ENCODE measurements at regions not wholly inside any gene's neighbourhood (a gene's known extent, or its start where the extent isn't known, plus 50 kb on each side); places are given as distances from the start of the nearest gene placed in this dataset.

DNA sequence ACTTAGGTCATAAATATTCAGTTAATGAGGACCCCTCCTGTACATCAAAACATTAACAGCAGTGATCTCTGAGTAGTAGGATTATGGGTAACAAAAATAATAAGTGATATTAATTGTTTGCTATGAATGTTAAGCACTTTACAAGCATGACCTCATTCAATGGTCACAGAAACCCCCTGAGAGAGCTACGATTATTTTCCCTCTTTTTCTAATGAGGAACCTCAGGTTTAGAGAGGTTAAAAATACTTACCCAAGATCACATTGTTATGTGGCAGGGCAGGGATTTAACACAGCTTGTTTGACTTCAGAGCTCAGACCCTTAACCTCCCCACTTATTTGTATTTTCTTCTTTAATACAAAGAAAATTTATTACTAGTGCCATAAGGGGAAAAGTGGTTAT, 228.2 kb downstream of the TBL1XR1 start:
- no peak for TF ChIP-seq PAX5 (IDR thresholded peaks at IDR 0.05; ENCODE audit: insufficient read depth, low read length, severe bottlenecking)
- no peak for TF ChIP-seq POU2F2 (IDR thresholded peaks at IDR 0.05; ENCODE audit: low read depth, low read length)
- TF ChIP-seq POLR2AphosphoS5 (IDR thresholded peaks at IDR 0.05; ENCODE audit: low read depth, low read length) = no peak
- no peak for TF ChIP-seq POLR2A (IDR thresholded peaks at IDR 0.05; ENCODE audit: low read depth, low read length)
- TF ChIP-seq TAF1 (IDR thresholded peaks at IDR 0.05; ENCODE audit: low read depth, low read length) = no peak
- TF ChIP-seq SPI1 (IDR thresholded peaks at IDR 0.05; ENCODE audit: low read depth, low read length) = no peak
- FAIRE-seq = no peak
- no peak for DNase-seq (ENCODE audit: insufficient read length, low spot score)

- no peak for TF ChIP-seq POU2F2 (IDR thresholded peaks at IDR 0.05; ENCODE audit: low read depth, low read length)
- no peak for TF ChIP-seq SPI1 (IDR thresholded peaks at IDR 0.05; ENCODE audit: low read depth, low read length)
- no peak for TF ChIP-seq TAF1 (IDR thresholded peaks at IDR 0.05; ENCODE audit: low read depth, low read length)
- TF ChIP-seq POLR2A (IDR thresholded peaks at IDR 0.05; ENCODE audit: low read depth, low read length) = no peak
- no peak for TF ChIP-seq POLR2AphosphoS5 (IDR thresholded peaks at IDR 0.05; ENCODE audit: low read depth, low read length)
- no peak for TF ChIP-seq PAX5 (IDR thresholded peaks at IDR 0.05; ENCODE audit: insufficient read depth, low read length, severe bottlenecking)
- DNase-seq (ENCODE audit: insufficient read length, low spot score) (no peak), FAIRE-seq (no peak)
Measured at GRCh38 chr3:176968631-176969030, 228.7 kb downstream of the TBL1XR1 start.

DNA sequence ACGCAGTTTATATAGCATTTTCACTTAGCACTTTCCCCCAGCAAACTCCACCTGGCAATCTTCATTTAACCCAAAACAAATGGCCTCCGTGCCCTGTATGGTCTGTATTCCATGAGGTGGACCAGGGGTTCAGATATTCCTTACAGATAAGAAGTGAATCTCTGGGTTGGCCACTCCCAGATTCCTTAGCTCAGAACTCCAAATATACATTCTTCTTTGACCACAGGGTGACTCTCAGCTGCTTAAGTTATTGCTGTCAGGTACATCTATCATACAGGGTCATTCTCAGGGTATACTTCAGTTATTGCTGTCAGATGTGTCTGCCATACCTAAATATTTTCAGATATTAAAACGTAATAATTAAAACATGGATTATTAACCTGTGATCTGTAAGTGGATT, 229.8 kb downstream of the TBL1XR1 start:
- TF ChIP-seq POLR2AphosphoS5 (IDR thresholded peaks at IDR 0.05; ENCODE audit: low read depth, low read length) (no peak), POLR2A (IDR thresholded peaks at IDR 0.05; ENCODE audit: low read depth, low read length) (no peak), TAF1 (IDR thresholded peaks at IDR 0.05; ENCODE audit: low read depth, low read length) (no peak), SPI1 (IDR thresholded peaks at IDR 0.05; ENCODE audit: low read depth, low read length) (no peak), POU2F2 (IDR thresholded peaks at IDR 0.05; ENCODE audit: low read depth, low read length) (no peak), PAX5 (IDR thresholded peaks at IDR 0.05; ENCODE audit: insufficient read depth, low read length, severe bottlenecking) (no peak)
- DNase-seq (ENCODE audit: insufficient read length, low spot score) (no peak), FAIRE-seq (no peak)

- FAIRE-seq = no peak
- no peak for TF ChIP-seq SPI1 (IDR thresholded peaks at IDR 0.05; ENCODE audit: low read depth, low read length)
- TF ChIP-seq TAF1 (IDR thresholded peaks at IDR 0.05; ENCODE audit: low read depth, low read length) = no peak
- TF ChIP-seq PAX5 (IDR thresholded peaks at IDR 0.05; ENCODE audit: insufficient read depth, low read length, severe bottlenecking) = no peak
- TF ChIP-seq POLR2AphosphoS5 (IDR thresholded peaks at IDR 0.05; ENCODE audit: low read depth, low read length) = no peak
- TF ChIP-seq POU2F2 (IDR thresholded peaks at IDR 0.05; ENCODE audit: low read depth, low read length) = no peak
- no peak for TF ChIP-seq POLR2A (IDR thresholded peaks at IDR 0.05; ENCODE audit: low read depth, low read length)
- no peak for DNase-seq (ENCODE audit: insufficient read length, low spot score)
Measured at GRCh38 chr3:176964661-176965060, 232.6 kb downstream of the TBL1XR1 start.

- FAIRE-seq (no peak), DNase-seq (ENCODE audit: insufficient read length, low spot score) (no peak)
- TF ChIP-seq POLR2A (IDR thresholded peaks at IDR 0.05; ENCODE audit: low read depth, low read length) (no peak), SPI1 (IDR thresholded peaks at IDR 0.05; ENCODE audit: low read depth, low read length) (no peak), TAF1 (IDR thresholded peaks at IDR 0.05; ENCODE audit: low read depth, low read length) (no peak), POLR2AphosphoS5 (IDR thresholded peaks at IDR 0.05; ENCODE audit: low read depth, low read length) (no peak), PAX5 (IDR thresholded peaks at IDR 0.05; ENCODE audit: insufficient read depth, low read length, severe bottlenecking) (no peak), POU2F2 (IDR thresholded peaks at IDR 0.05; ENCODE audit: low read depth, low read length) (no peak)
Measured at GRCh38 chr3:176961916-176962315, 235.4 kb downstream of the TBL1XR1 start.

DNA sequence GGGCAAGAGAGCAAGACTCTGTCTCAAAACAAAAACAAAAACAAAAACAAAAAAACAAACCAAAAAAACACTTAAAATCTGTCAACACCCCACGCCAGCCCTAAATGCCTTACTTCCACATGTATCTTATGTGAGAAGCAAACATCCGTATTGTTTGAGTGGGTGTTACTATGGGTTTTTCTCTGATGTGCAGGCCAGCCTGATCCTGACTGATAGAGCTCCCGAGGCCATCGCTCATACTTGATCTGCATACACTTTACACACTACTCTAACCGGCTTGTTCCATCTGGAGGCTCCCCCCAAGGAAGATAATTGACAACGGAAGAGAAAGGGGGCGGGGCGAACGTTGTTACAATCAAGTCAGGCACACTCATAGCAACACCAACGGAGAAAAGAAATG, 237.4 kb downstream of the TBL1XR1 start:
- no peak for TF ChIP-seq PAX5 (IDR thresholded peaks at IDR 0.05; ENCODE audit: insufficient read depth, low read length, severe bottlenecking)
- TF ChIP-seq POLR2AphosphoS5 (IDR thresholded peaks at IDR 0.05; ENCODE audit: low read depth, low read length) = no peak
- no peak for TF ChIP-seq TAF1 (IDR thresholded peaks at IDR 0.05; ENCODE audit: low read depth, low read length)
- TF ChIP-seq POLR2A (IDR thresholded peaks at IDR 0.05; ENCODE audit: low read depth, low read length) = no peak
- TF ChIP-seq SPI1 (IDR thresholded peaks at IDR 0.05; ENCODE audit: low read depth, low read length) = no peak
- no peak for TF ChIP-seq POU2F2 (IDR thresholded peaks at IDR 0.05; ENCODE audit: low read depth, low read length)
- DNase-seq (ENCODE audit: insufficient read length, low spot score) = no peak
- no peak for FAIRE-seq

DNA sequence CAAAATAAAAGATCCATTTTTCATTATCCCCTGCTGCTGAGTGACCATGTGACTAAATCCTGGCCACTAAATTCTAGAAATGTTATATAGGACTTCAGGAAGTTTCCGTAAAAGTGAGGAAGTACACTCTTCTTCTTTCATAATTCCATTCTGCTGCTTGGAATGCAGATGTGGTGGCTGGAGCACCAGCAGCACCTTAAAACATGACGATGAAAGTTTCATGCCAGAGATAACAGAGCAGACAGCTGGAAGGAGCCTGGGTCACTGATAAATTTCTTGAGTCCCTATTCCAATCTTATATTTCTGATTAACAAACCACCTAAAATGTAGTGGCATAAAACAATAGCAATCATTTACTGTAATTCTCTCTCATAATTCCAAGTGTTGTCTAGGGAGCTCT, 238.7 kb downstream of the TBL1XR1 start:
- FAIRE-seq (no peak), DNase-seq (ENCODE audit: insufficient read length, low spot score) (no peak)
- TF ChIP-seq POLR2A (IDR thresholded peaks at IDR 0.05; ENCODE audit: low read depth, low read length) = no peak
- no peak for TF ChIP-seq POLR2AphosphoS5 (IDR thresholded peaks at IDR 0.05; ENCODE audit: low read depth, low read length)
- no peak for TF ChIP-seq TAF1 (IDR thresholded peaks at IDR 0.05; ENCODE audit: low read depth, low read length)
- TF ChIP-seq PAX5 (IDR thresholded peaks at IDR 0.05; ENCODE audit: insufficient read depth, low read length, severe bottlenecking) = no peak

- FAIRE-seq = no peak
- no peak for DNase-seq (ENCODE audit: insufficient read length, low spot score)
- TF ChIP-seq POLR2AphosphoS5 (IDR thresholded peaks at IDR 0.05; ENCODE audit: low read depth, low read length) = no peak
- no peak for TF ChIP-seq PAX5 (IDR thresholded peaks at IDR 0.05; ENCODE audit: insufficient read depth, low read length, severe bottlenecking)
- TF ChIP-seq SPI1 (IDR thresholded peaks at IDR 0.05; ENCODE audit: low read depth, low read length) = no peak
- no peak for TF ChIP-seq TAF1 (IDR thresholded peaks at IDR 0.05; ENCODE audit: low read depth, low read length)
- no peak for TF ChIP-seq POU2F2 (IDR thresholded peaks at IDR 0.05; ENCODE audit: low read depth, low read length)
- TF ChIP-seq POLR2A (IDR thresholded peaks at IDR 0.05; ENCODE audit: low read depth, low read length) = no peak
Measured at GRCh38 chr3:176954517-176954916, 242.8 kb downstream of the TBL1XR1 start.

DNA sequence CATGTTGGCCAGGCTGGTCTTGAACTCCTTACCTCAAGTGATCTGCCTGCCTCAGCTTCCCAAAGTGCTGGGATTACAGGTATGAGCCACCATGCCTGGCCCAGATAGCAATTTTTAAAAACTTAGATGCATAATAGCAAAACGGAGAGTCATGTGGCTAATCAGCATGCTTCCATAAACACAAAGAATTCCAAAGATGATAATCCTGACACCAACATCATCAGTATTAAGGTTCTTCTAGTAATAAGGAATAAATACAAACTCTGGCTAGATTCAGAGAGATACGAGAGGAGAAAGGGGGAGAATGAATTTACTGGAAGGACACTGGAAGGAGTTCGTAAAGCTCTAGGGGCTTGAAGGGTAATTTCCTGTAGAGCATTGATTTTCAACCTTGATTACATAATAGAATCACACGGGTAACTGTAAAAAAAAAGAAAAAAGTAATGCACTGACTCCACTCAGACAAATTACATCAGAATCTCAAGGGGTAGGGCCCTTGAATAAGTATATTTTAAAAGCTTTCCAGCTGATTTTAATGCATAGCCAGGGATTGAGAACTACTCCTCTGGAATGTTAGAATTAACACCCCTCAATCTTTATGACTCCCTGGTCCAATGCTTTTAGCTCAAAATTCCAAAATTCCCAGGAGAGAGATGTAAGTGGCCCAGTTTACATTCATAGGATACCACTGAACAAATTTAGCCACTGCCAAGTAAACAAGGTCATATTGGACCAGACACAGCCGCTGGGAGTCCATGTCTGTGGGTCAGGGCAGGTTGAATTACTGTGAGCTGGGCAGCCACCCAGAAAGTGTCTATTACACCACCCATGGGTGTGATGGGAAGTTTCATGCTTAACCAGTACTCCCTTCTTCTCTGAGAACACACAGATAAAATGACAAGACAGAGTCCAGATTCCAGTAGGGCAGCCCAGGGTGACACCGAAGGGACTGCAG, 243.9 kb downstream of the TBL1XR1 start:
- no peak for DNase-seq (ENCODE audit: insufficient read length, low spot score)
- no peak for TF ChIP-seq POLR2AphosphoS5 (IDR thresholded peaks at IDR 0.05; ENCODE audit: low read depth, low read length)
- TF ChIP-seq SPI1 (IDR thresholded peaks at IDR 0.05; ENCODE audit: low read depth, low read length) = no peak
- no peak for TF ChIP-seq PAX5 (IDR thresholded peaks at IDR 0.05; ENCODE audit: insufficient read depth, low read length, severe bottlenecking)
- no peak for TF ChIP-seq TAF1 (IDR thresholded peaks at IDR 0.05; ENCODE audit: low read depth, low read length)
- TF ChIP-seq POU2F2 (IDR thresholded peaks at IDR 0.05; ENCODE audit: low read depth, low read length) = no peak
- no peak for TF ChIP-seq POLR2A (IDR thresholded peaks at IDR 0.05; ENCODE audit: low read depth, low read length)
- FAIRE-seq = no peak

Data from GM12891 (cell line).